ENCODE measurements at regions not wholly inside any gene's neighbourhood (a gene's known extent, or its start where the extent isn't known, plus 50 kb on each side); places are given as distances from the start of the nearest gene placed in this dataset.

GRCh38 chr22:48851933-48852549, 975.6 kb downstream of the BRD1 start:
- H3K4me3 ChIP-seq, result no peak overlapping the region
- no peak overlapping the region for H3K27ac ChIP-seq
- intact Hi-C loops (cut with DNase I; ENCODE audit: low total_unique reads), result no loop called here
- H3K9me3 ChIP-seq, result no peaks in the 10 kb centered on the region
- TF ChIP-seq CTCF (IDR thresholded peaks at IDR 0.05) (no peak), POLR2AphosphoS5 (IDR thresholded peaks at IDR 0.05) (no peak), EP300 (IDR thresholded peaks at IDR 0.05) (no peak), POLR2A (IDR thresholded peaks at IDR 0.05) (no peak)
- 42 to 66% (median 53%) methylated on average over 22 of the region's 22 CpGs for WGBS, 5 donors
- peaks cover 0 to 21% (median 0%) of the 10 kb centered on the region in 3 donors for H3K27me3 ChIP-seq
- DNase-seq, result no peak
- no peaks in the 10 kb centered on the region for H3K4me1 ChIP-seq
- H3K36me3 ChIP-seq, result no peaks in the 10 kb centered on the region

GRCh38 chr22:48850658-48851287, 976.9 kb downstream of the BRD1 start:
- TF ChIP-seq POLR2A (IDR thresholded peaks at IDR 0.05), result no peak
- no peak for TF ChIP-seq CTCF (IDR thresholded peaks at IDR 0.05)
- no peak for TF ChIP-seq EP300 (IDR thresholded peaks at IDR 0.05)
- no peak for TF ChIP-seq POLR2AphosphoS5 (IDR thresholded peaks at IDR 0.05)
- WGBS, 5 donors, result 63 to 89% (median 88%) methylated on average over 15 to 16 of the region's 16 CpGs
- H3K4me1 ChIP-seq, result no peaks in the 10 kb centered on the region
- intact Hi-C loops (cut with DNase I; ENCODE audit: low total_unique reads), result no loop called here
- no peak overlapping the region for H3K4me3 ChIP-seq
- no peaks in the 10 kb centered on the region for H3K36me3 ChIP-seq
- H3K27me3 ChIP-seq, result peaks cover 0 to 34% (median 0%) of the 10 kb centered on the region in 3 donors
- no peak for DNase-seq
- H3K9me3 ChIP-seq, result no peaks in the 10 kb centered on the region
- no peak overlapping the region for H3K27ac ChIP-seq

GRCh38 chr22:48849963-48850657, 977.6 kb downstream of the BRD1 start:
- intact Hi-C loops (cut with DNase I; ENCODE audit: low total_unique reads), result no loop called here
- Histone ChIP-seq H3K36me3 (no peaks in the 10 kb centered on the region), H3K4me3 (no peak overlapping the region), H3K9me3 (no peaks in the 10 kb centered on the region), H3K27me3 (peaks cover 0 to 40% (median 0%) of the 10 kb centered on the region in 3 donors), H3K27ac (no peak overlapping the region), H3K4me1 (no peaks in the 10 kb centered on the region)
- TF ChIP-seq EP300 (IDR thresholded peaks at IDR 0.05) (no peak), POLR2AphosphoS5 (IDR thresholded peaks at IDR 0.05) (no peak), CTCF (IDR thresholded peaks at IDR 0.05) (no peak), POLR2A (IDR thresholded peaks at IDR 0.05) (no peak)
- DNase-seq, result no peak
- 57 to 75% (median 74%) methylated on average over 10 to 12 of the region's 13 CpGs for WGBS, 5 donors

GRCh38 chr22:48849219-48849912, 978.3 kb downstream of the BRD1 start:
- TF ChIP-seq CTCF (IDR thresholded peaks at IDR 0.05) (no peak), EP300 (IDR thresholded peaks at IDR 0.05) (no peak), POLR2A (IDR thresholded peaks at IDR 0.05) (no peak), POLR2AphosphoS5 (IDR thresholded peaks at IDR 0.05) (no peak)
- H3K4me3 ChIP-seq, result no peak overlapping the region
- no peak for DNase-seq
- H3K36me3 ChIP-seq, result no peaks in the 10 kb centered on the region
- WGBS, 5 donors, result 52 to 70% (median 64%) methylated on average over 7 to 8 of the region's 8 CpGs
- no peaks in the 10 kb centered on the region for H3K9me3 ChIP-seq
- peaks cover 0 to 46% (median 0%) of the 10 kb centered on the region in 3 donors for H3K27me3 ChIP-seq
- intact Hi-C loops (cut with DNase I; ENCODE audit: low total_unique reads), result no loop called here
- H3K27ac ChIP-seq, result no peak overlapping the region
- no peaks in the 10 kb centered on the region for H3K4me1 ChIP-seq
